Nephron (organoid): ENCODE measurements at regions not wholly inside any gene's neighbourhood (a gene's known extent, or its start where the extent isn't known, plus 50 kb on each side); places are given as distances from the start of the nearest gene placed in this dataset.
"Not testable (repeated sequence)": the region's sequence is repeated elsewhere in the genome, so short reads cannot be mapped to it uniquely, and the experiment has no call there.

ENCODE experiments used
- H3K27ac Mint-ChIP-seq, 3 experiments: 2 replicates each; pipeline ENCODE4 v1.8.0; 2020; ENCODE audit warnings: mixed read lengths in 3 of 3, mild to moderate bottlenecking in 2 of 3, moderate library complexity in 1 of 3
- H3K27me3 Mint-ChIP-seq: 2 replicates; pipeline ENCODE4 v1.8.0; 2021; ENCODE audit warnings: low read depth, mild to moderate bottlenecking, moderate library complexity, mixed read lengths
- H3K36me3 Mint-ChIP-seq: 2 replicates; pipeline ENCODE4 v1.8.0; 2020; ENCODE audit warnings: low read depth, mixed read lengths
- H3K4me1 Mint-ChIP-seq: 2 replicates; pipeline ENCODE4 v1.8.0; 2020; ENCODE audit warnings: mixed read lengths
- H3K4me3 Mint-ChIP-seq, 3 experiments: 2 replicates each; pipeline ENCODE4 v1.8.0; 2020; ENCODE audit warnings: mild to moderate bottlenecking in 3 of 3, mixed read lengths in 3 of 3, moderate library complexity in 2 of 3
- H3K9me3 Mint-ChIP-seq: 2 replicates; pipeline ENCODE4 v1.8.0; 2020; ENCODE audit warnings: mixed read lengths
- TF ChIP-seq, protein P1 (sequence below), 3 experiments: fragments of 200-600 bp; sonication (generic); IDR thresholded peaks; one replicate each; pipeline ENCODE4 v1.5.0; 2021; ENCODE audit warnings: antibody characterized with exemption in 3 of 3; ENCODE audit not compliant: unreplicated experiment in 3 of 3

DNA sequence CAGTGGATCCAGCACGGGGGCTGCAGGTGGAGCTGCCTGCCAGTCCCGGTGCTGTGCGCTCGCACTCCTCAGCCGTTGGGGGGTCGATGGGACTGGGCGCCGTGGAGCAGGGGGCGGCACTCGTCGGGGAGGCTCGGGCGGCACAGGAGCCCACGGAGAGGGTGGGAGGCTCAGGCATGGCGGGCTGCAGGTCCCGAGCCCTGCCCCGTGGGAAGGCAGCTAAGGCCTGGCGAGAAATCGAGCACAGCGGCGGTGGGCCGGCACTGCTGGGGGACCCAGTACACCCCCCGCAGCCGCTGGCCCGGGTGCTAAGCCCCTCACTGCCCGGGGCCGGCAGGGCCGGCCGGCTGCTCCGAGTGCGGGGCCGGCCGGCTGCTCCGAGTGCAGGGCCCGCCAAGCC lies 52.3 kb upstream of the MARK1 start:
- H3K27ac Mint-ChIP-seq, H3K36me3 Mint-ChIP-seq, H3K4me3 Mint-ChIP-seq, H3K4me1 Mint-ChIP-seq, H3K27me3 Mint-ChIP-seq, H3K9me3 Mint-ChIP-seq: not testable (repeated sequence)

DNA sequence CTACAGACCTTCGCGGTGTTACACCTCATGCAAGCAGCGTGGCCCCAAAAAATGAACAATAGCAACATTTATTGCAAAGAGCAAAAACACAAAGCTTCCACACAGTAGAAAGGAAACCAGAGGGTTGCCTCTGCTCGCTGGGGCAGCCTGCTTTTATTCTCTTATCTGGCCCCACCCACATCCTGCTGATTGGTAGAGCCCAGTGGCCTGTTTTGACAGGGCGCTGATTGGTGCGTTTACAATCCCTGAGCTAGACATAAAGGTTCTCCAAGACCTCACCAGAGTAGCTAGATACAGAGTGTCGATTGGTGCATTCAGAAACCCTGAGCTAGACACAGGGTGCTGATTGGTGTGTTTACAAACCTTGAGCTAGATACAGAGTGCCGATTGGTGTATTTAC lies 52.8 kb upstream of the MARK1 start:
- H3K36me3 Mint-ChIP-seq, result not testable (repeated sequence)

DNA sequence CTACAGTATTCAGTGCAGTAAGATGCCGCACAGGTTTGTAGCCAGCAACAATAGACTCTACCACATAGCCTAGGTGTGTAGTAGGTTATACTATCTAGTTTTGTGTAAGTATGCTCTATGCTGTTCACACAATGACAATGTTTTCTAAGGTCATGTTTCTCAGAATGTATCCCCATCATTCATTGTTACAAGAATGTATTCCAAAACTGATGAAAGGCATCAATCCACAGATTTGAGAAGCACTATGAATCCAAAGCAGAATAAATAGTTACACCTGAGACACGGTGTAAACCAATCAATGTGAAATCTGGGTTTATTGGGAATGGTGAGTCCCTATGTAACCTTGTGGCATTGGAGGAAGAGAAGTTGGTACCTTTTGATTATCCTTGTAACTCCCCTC lies 54.5 kb upstream of the MARK1 start:
- peaks cover 7% of the 10 kb centered on the region for H3K9me3 Mint-ChIP-seq
- H3K27ac Mint-ChIP-seq, result no peak overlapping the region
- H3K4me3 Mint-ChIP-seq, result no peak overlapping the region
- TF ChIP-seq, protein P1, sequence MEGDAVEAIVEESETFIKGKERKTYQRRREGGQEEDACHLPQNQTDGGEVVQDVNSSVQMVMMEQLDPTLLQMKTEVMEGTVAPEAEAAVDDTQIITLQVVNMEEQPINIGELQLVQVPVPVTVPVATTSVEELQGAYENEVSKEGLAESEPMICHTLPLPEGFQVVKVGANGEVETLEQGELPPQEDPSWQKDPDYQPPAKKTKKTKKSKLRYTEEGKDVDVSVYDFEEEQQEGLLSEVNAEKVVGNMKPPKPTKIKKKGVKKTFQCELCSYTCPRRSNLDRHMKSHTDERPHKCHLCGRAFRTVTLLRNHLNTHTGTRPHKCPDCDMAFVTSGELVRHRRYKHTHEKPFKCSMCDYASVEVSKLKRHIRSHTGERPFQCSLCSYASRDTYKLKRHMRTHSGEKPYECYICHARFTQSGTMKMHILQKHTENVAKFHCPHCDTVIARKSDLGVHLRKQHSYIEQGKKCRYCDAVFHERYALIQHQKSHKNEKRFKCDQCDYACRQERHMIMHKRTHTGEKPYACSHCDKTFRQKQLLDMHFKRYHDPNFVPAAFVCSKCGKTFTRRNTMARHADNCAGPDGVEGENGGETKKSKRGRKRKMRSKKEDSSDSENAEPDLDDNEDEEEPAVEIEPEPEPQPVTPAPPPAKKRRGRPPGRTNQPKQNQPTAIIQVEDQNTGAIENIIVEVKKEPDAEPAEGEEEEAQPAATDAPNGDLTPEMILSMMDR (IDR thresholded peaks at IDR 0.05; ENCODE audit: unreplicated experiment in 3 of 3), result no peak
- H3K27me3 Mint-ChIP-seq, result peaks cover 10% of the 10 kb centered on the region
- H3K36me3 Mint-ChIP-seq, result no peaks in the 10 kb centered on the region
- H3K4me1 Mint-ChIP-seq, result no peaks in the 10 kb centered on the region

More for the DNA sequence above, 52.8 kb upstream of the MARK1 start:
- not testable (repeated sequence) for H3K4me1 Mint-ChIP-seq, H3K27me3 Mint-ChIP-seq, H3K9me3 Mint-ChIP-seq, H3K27ac Mint-ChIP-seq, H3K4me3 Mint-ChIP-seq

DNA sequence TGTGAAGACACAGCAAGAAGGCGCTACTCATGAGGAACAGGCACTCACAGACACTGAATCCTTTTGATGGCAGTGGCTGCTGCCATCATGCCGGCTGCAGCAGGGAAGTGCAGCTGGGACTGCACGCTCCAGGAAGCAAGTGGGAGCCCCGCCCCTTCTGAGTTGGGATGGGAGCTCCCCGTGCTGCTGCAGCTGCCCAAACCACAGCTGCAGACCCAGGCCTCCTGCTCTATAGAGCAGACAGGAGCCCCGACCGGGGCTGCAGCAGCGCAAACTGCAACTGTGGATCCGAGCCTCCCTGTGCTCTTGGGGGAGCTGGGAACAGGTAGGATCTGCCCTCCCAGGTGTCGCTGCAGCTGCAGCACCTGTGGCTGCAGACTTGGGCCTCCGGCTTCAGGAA lies 65.2 kb upstream of the MARK1 start:
- TF ChIP-seq, protein P1 (IDR thresholded peaks at IDR 0.05; ENCODE audit: unreplicated experiment in 3 of 3), result peak in 1 of 3 experiments; percentile 15
- Mint-ChIP-seq H3K36me3 (no peaks in the 10 kb centered on the region), H3K9me3 (peaks cover 9% of the 10 kb centered on the region), H3K27ac (no peak overlapping the region), H3K4me1 (no peaks in the 10 kb centered on the region), H3K4me3 (no peak overlapping the region), H3K27me3 (peaks cover 2% of the 10 kb centered on the region)

DNA sequence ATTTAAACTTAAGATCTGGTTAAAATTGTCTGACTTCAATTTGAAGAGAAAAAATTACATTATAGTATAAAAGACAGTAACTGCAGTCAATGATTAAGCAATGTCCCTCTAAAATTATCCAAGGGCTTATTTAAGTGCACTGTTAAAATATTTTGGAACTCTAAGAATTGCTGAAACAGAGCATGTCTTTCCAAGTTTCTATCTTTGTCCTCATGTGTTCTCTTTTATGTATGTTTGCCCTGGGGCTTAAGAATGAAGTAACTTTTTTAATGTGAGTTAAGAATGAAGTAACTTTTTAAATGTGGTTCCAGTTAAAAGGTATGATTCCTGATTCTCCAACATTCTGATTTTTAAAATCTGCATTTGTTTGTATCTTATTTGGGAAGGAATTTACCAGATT lies 69.0 kb upstream of the MARK1 start:
- TF ChIP-seq, protein P1 (IDR thresholded peaks at IDR 0.05; ENCODE audit: unreplicated experiment in 3 of 3), result no peak
- Mint-ChIP-seq H3K27ac (no peak overlapping the region), H3K4me1 (no peaks in the 10 kb centered on the region), H3K27me3 (no peaks in the 10 kb centered on the region), H3K9me3 (no peaks in the 10 kb centered on the region), H3K4me3 (no peak overlapping the region), H3K36me3 (no peaks in the 10 kb centered on the region)

DNA sequence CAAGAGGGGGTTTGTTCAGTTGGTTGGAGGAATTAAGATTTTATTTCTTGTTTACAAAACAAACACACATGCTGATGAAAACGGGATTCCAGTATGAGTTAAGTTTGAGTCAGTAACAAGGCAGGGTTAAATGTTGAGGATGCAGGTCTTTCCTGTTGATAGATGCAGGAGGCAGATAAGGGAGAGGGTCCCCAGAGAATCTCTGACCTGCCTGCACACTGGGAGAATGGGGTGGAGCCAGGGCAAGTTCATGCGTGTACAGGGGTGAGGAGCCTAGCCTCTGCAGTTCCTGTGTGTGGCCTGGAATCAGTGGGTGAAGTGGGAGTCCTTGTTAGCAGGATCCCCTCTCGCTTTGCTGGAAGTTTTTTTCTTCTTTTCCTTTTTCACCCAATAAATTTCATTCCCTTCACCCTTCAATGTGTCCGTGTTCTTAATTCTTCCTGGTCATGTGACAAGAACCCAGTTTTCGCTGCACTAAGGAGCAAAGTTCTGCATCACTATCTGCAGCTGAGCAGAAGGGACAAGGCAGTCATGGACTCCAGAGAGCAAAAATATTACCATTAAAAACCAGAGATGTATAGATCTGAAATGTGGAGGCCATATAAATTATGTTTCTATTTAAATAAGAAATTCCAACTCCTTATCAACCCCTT lies 69.9 kb upstream of the MARK1 start:
- TF ChIP-seq, protein P1 (IDR thresholded peaks at IDR 0.05; ENCODE audit: unreplicated experiment in 3 of 3), result no peak
- no peaks in the 10 kb centered on the region for H3K36me3 Mint-ChIP-seq
- H3K4me3 Mint-ChIP-seq, result no peak overlapping the region
- no peaks in the 10 kb centered on the region for H3K9me3 Mint-ChIP-seq
- H3K27ac Mint-ChIP-seq, result no peak overlapping the region
- no peaks in the 10 kb centered on the region for H3K27me3 Mint-ChIP-seq
- H3K4me1 Mint-ChIP-seq, result no peaks in the 10 kb centered on the region

DNA sequence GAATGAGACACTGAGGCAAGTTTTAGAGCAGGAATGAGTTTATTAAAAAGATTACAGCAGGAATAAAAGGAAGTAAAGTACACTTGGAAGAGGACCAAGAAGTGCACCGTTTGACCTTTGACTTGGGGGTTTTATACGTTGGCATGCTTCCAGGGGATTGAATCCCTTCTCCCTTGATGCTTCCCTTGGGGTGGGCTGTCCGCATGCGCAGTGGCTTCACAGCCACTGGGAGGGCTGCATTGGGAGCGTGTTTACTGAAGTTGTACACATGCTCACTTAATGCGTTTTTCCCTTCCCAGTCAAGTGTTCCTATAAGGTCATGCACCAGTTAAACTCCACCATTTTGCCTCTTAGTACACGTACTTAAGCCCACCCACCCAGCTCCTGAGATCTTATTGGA lies 72.4 kb upstream of the MARK1 start:
- TF ChIP-seq, protein P1 (IDR thresholded peaks at IDR 0.05; ENCODE audit: unreplicated experiment in 3 of 3), result no peak
- no peaks in the 10 kb centered on the region for H3K27me3 Mint-ChIP-seq
- H3K27ac Mint-ChIP-seq, result no peak overlapping the region
- H3K4me3 Mint-ChIP-seq, result no peak overlapping the region
- no peaks in the 10 kb centered on the region for H3K9me3 Mint-ChIP-seq
- H3K36me3 Mint-ChIP-seq, result no peaks in the 10 kb centered on the region
- peaks cover 4% of the 10 kb centered on the region for H3K4me1 Mint-ChIP-seq
